GM18505 (cell line): ENCODE measurements at regions not wholly inside any gene's neighbourhood (a gene's known extent, or its start where the extent isn't known, plus 50 kb on each side); places are given as distances from the start of the nearest gene placed in this dataset.

Experiments
- ATAC-seq: cut with Tn5 transposase; IDR thresholded peaks from one replicate; pipeline ENCODE4 v1.9.1; 2021; ENCODE audit not compliant: unreplicated experiment
- POLR2A ChIP-seq: IDR thresholded peaks from 4 replicates; pipeline ENCODE4 v1.6.1; 2011; ENCODE audit warnings: borderline replicate concordance; ENCODE audit not compliant: insufficient read depth, insufficient read length; ENCODE audit errors: extremely low read depth

GRCh38 chr1:229208481-229208880 is 62.4 kb upstream of the RAB4A start:
- no peak for ATAC-seq

GRCh38 chr1:229209386-229209785 is 61.5 kb upstream of the RAB4A start:
- no peak for ATAC-seq
- TF ChIP-seq POLR2A: no peak

More at GRCh38 chr1:229208481-229208880, 62.4 kb upstream of the RAB4A start:
- TF ChIP-seq POLR2A: no peak

- TF ChIP-seq POLR2A: no peak
- ATAC-seq: no peak
These were observed 61.1 kb upstream of the RAB4A start for GRCh38 chr1:229209816-229210215.

GRCh38 chr1:229210844-229211243 is 60.1 kb upstream of the RAB4A start:
- ATAC-seq: no peak
- no peak for TF ChIP-seq POLR2A

GRCh38 chr1:229213797-229214196 is 57.1 kb upstream of the RAB4A start:
- no peak for TF ChIP-seq POLR2A
- no peak for ATAC-seq

- no peak for ATAC-seq
- TF ChIP-seq POLR2A: no peak
These were observed 53.2 kb upstream of the RAB4A start for GRCh38 chr1:229217716-229218115.

GRCh38 chr1:229218612-229219025 is 52.3 kb upstream of the RAB4A start:
- ATAC-seq: no peak
- TF ChIP-seq POLR2A: no peak

- no peak for TF ChIP-seq POLR2A
- no peak for ATAC-seq
These were observed 50.6 kb upstream of the RAB4A start for GRCh38 chr1:229220163-229220846.

- no peak for ATAC-seq
- TF ChIP-seq POLR2A: no peak
These were observed 49.5 kb upstream of the RAB4A start for GRCh38 chr1:229221106-229222019.
